Heart left ventricle (tissue), 13 donors: ENCODE measurements at regions not wholly inside any gene's neighbourhood (a gene's known extent, or its start where the extent isn't known, plus 50 kb on each side); places are given as distances from the start of the nearest gene placed in this dataset.

Experiments
- POLR2A ChIP-seq, 2 donors: fragments of 450-650 bp; IDR thresholded peaks; one replicate each; pipeline ENCODE4 v1.6.1; 2017; ENCODE audit warnings: antibody characterized with exemption in 2 of 2, mild to moderate bottlenecking in 2 of 2, moderate library complexity in 2 of 2
- TF ChIP-seq, protein P1 (sequence below), 12 donors: fragments of 200-600 bp; sonication (generic) in 4 of 12; IDR thresholded peaks; one replicate each; pipeline versions ENCODE4 v1.5.0 to v1.8.0; 2018 to 2022; ENCODE audit warnings: antibody characterized with exemption in 12 of 12, mild to moderate bottlenecking in 5 of 12
- donor health status: ischemic (EF 13 %, LVEDD 7.1; RV severe dilation, severe dysfunction).
- donor health status: DM: no; HTN: yes; CAD: no.
- donor health status: DM: no; HTN: no; CAD: no.
- donor health status: ischemic (EF 25% LVEDD 6.9; RV normal size, moderate dysfunction).
- donor health status: ischemic (EF 25% LVEDD 5.7; RV mildly dilated, moderate dysfunction).
- donor health status: ischemic (EF 35%, LVEDD 5.7; RV mildly dilated, moderate dysfunction).
- donor health status: nonischemic (EF 11% LVEDD 7.7; RV severe dilation, severe dysfunction).
- donor health status: DM: yes; HTN: yes; CAD: no.
- donor health status: PGD.
- donor health status: ischemic (EF 29% LVEDD 5.4; RV normal size, mild dysfunction).
- donor health status: nonischemic (EF 23%, LVEDD 6.1; RV moderate dilation, normal function).

DNA sequence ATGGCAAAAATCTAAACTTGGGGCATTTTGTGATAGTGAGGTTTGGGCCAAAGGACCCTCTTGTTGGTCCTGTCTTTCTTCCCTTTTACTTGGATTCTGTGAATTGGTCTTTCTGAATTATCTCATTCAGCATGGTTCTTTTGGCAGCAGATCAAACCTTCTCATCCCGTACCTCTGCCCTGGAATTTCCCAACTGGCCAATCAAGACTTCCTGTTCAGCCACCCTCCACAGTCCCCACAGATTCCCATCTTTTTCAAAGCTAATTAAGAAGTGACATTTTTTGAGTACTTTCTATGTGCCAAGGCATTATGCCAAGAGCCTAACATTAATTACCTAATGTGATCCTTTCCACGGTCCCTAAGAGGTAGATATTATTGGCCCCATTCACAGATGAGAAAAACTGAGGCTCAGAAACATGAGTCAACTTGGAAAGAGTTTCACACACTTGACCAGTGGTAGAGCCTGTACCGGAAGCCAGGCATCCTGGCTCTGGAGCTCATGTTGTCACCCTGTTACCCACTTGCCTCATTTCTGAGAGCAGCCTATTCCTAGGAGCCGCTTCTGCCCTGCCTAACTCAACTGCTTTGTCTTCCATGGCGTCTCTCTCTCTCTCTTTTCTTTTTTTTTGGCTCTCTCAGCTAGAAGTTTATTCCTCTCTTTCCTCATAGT is 135.9 kb downstream of the C12orf75 start:
- TF ChIP-seq, protein P1, sequence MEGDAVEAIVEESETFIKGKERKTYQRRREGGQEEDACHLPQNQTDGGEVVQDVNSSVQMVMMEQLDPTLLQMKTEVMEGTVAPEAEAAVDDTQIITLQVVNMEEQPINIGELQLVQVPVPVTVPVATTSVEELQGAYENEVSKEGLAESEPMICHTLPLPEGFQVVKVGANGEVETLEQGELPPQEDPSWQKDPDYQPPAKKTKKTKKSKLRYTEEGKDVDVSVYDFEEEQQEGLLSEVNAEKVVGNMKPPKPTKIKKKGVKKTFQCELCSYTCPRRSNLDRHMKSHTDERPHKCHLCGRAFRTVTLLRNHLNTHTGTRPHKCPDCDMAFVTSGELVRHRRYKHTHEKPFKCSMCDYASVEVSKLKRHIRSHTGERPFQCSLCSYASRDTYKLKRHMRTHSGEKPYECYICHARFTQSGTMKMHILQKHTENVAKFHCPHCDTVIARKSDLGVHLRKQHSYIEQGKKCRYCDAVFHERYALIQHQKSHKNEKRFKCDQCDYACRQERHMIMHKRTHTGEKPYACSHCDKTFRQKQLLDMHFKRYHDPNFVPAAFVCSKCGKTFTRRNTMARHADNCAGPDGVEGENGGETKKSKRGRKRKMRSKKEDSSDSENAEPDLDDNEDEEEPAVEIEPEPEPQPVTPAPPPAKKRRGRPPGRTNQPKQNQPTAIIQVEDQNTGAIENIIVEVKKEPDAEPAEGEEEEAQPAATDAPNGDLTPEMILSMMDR (IDR thresholded peaks at IDR 0.05), result no peak
- TF ChIP-seq POLR2A (IDR thresholded peaks at IDR 0.05), result no peak
